ENCODE measurements at regions not wholly inside any gene's neighbourhood (a gene's known extent, or its start where the extent isn't known, plus 50 kb on each side); places are given as distances from the start of the nearest gene placed in this dataset.
A peak's percentile ranks its signal among the peaks of the same experiment; 100 is the strongest.
"Not testable (repeated sequence)": the region's sequence is repeated elsewhere in the genome, so short reads cannot be mapped to it uniquely, and the experiment has no call there.

DNA sequence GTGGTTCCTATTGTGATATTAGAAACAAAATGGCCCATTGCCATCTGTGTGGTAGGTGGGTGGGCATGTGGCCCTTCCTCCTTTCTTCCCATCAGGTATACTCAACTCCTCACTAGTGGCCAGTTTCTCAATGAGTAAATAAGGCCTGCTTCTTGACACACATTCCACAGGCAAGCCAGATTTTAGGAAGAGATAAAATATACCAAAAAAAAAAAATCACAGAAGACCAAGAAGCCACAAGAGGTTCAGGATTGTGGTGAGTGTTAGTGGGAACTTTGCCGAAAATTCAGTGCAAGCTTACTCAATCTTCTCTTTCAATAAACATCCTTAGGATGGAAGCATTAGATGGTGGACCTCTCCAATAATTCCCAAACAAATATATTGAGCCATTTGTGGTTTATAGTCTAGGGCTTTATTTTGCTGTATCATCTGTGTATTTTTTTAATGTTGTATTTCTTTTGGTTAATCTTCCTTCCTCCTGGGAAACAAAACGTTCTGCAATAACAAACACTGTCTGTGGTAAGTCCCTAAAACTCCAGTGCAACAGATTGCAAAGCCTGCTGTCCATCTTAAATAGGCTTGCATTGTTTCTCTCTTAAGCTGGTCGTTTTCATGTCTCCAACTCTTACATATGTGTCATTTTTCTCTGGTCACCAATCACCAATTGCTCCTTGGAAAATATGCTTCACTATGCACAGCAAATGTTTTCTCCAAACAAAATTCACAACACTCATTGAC lies 289.9 kb upstream of the KITLG start:
- peak; percentile 59 for DNase-seq

- peak; percentile 56 for DNase-seq
Measured at GRCh38 chr12:88868050-88868449, 287.8 kb upstream of the KITLG start.

DNA sequence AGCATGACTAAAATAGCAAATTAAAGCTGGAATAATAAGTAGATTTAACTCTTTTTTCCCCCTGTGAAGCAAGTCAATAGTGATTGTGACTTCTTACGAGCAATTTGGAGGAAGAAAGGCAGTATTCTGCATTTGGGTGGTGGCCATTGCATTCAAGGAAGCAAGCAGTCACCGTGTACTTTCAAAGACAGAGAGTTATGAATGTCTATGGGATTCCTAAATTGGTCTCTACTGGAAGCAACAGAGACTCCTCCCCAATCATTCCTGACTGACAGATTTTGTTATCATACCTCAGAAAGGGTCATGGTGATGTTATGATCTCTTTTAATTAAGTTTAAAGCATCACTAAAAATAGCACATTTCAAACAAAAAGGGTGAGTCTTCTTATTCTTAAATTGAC lies 287.2 kb upstream of the KITLG start:
- no peak for DNase-seq

DNA sequence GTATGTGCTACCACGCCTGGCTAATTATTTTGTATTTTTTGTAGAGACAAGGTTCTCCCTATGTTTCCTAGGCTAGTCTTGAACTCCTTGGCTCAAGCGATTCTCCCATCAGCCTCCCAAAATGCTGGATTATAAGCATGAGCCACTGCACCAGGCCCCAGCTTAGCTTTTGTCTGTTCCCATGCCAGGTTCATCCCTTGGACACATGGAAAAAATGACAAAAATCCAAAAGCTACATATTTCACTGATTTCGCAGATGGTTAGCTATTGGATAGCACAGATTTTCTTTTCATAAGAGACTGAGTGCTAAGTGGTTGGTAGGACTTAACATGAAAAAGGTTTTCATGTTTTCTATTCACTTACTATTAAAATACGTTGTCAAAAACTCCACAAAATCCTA lies 286.6 kb upstream of the KITLG start:
- DNase-seq = no peak

DNA sequence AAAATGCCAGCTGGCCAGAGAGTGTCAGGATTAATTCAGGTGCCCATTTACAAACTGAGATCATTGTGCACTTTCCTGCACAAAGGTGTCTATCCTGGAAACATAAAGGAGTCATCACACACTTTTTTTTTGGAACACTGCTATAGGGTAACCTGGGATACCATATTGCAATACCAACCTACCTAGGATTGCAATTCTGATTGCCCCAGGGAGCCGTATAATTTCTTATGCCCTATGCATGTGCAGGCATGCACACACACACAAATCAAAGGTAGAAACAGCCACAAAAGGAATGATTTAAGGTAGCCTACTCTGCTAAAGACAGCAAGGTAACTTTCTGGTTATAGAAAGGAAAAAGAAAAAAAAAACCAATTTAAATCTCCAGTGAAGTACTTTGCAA lies 285.3 kb upstream of the KITLG start:
- DNase-seq = no peak

GRCh38 chr12:88860851-88861250 lies 280.6 kb upstream of the KITLG start:
- DNase-seq = no peak

DNA sequence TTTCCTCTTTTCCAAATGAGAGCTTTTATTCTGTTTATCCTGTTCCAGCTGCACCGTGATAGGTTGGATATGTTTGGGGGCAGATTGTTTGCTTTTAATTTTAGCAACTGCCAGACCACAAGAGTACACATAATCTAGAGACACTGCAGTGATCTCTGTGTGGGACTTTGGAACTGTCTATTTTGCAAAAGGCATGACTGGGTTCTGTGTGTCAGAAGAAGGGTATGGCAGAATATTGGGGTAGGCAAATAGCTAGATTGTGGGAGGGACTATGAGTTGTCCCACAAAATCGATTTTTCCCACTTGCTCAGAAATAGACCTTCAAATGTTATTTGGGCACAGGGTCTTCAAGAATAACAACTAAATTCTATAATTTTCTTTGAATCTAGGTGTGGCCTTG lies 275.9 kb upstream of the KITLG start:
- no peak for DNase-seq

DNA sequence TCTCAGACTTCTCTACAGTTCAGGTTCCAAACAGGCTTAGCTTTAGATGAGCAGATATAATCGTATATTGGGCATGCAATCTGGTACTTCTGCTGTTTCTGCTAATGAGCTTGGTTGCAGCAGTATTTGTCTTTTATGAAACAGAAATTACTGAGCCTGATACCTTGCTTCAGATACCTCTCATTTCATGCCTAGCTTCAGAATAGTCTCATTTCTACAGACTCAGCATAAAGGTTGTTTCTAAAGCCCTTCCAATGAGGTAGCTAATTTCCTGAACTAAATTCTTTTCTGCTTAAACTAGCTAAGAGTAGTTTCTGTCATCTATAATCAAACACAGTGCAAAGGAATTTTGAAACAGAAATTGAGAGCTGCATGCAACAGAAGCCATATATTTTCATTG lies 275.0 kb upstream of the KITLG start:
- no peak for DNase-seq

GRCh38 chr12:88854260-88854659 lies 274.0 kb upstream of the KITLG start:
- peak; percentile 89 for DNase-seq

DNA sequence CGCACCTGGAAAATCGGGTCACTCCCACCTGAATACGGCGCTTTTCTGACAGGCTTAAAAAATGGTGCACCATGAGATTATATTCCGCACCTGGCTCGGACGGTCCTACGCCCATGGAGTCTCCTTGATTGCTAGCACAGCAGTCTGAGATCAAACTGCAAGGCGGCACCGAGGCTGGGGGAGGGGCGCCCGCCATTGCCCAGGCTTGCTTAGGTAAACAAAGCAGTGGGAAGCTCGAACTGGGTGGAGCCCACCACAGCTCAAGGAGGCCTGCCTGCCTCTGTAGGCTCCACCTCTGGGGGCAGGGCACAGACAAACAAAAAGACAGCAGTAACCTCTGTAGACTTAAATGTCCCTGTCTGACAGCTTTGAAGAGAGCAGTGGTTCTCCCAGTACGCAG lies 267.0 kb upstream of the KITLG start:
- DNase-seq = not testable (repeated sequence)

DNA sequence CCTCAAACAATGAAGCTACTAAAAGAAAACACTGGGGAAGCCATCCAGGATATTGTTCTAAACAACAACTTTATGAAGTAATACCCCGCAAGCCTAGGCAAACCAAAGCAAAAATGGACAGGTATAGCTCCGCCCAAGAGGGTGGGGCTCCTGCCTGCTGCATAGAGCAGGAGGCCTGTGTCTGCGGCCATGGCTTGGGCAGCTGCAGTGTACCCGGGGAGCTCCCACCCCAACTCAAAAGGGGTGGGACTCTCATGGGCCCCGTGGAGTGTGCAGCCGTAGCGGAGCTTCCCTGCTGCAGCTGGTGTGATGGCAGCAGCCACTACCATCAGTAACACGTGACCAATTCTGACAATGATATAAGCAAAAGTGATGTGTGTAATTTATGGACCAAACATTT lies 264.2 kb upstream of the KITLG start:
- DNase-seq = no peak

DNA sequence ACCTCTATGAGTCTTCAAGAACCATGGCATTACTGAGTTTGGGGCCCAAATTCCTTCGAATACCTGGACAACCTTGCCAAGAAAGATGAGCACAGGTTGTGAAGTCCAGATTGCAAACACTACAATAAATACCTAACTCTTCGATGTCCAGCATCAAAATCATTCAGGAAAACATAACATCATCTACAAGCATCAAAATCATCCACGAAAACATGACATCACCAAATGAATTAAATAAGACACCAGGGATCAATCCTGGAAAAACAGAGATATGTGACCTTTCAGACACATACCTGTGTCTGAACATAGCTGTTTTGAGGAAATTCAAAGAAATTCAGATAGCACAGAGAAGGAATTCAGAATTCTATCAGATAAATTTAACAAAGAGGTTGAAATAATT lies 262.0 kb upstream of the KITLG start:
- no peak for DNase-seq

GRCh38 chr12:88839486-88839885 lies 259.2 kb upstream of the KITLG start:
- no peak for DNase-seq

DNA sequence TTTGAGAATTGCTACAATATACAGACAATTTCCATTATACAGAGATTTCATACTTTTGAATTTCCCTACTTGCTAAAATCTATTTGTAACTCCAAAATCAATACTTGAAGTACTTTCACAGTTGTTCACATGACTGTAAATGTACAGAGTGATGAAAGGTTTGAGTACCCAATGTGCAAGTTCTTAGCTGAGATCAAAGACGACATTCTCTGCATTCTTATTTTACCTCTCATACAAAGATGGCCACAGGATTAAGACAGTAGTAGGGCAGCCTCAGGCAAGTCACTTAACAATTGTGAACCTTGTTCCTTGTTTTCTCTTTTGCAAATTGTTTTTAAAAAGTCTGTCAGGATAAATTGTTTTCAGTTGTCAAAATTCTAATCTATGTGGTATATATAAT lies 255.9 kb upstream of the KITLG start:
- DNase-seq = peak; percentile 24

DNA sequence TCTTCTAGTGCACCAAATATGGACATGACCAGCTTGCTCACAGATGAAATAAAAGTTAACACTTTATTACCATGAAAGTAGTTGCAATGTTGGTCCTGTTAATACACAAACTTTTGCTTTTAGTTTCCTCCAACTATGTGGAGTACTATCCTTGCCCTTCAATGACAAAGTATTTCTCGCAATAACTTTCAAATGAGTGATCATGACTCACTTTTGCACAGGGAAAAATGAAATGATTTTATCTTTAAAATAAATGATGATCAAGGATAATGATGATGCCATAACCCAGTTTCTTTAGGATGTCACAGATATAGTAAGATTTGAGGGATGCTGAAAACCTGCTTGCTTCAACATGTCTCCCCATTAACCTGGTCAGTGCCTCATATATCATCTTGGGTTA lies 254.0 kb upstream of the KITLG start:
- DNase-seq = peak; percentile 56

GRCh38 chr12:88833641-88834116 lies 253.4 kb upstream of the KITLG start:
- peak; percentile 39 for DNase-seq

- DNase-seq = not testable (repeated sequence)
Measured at GRCh38 chr12:88828537-88828936, 248.3 kb upstream of the KITLG start.

DNA sequence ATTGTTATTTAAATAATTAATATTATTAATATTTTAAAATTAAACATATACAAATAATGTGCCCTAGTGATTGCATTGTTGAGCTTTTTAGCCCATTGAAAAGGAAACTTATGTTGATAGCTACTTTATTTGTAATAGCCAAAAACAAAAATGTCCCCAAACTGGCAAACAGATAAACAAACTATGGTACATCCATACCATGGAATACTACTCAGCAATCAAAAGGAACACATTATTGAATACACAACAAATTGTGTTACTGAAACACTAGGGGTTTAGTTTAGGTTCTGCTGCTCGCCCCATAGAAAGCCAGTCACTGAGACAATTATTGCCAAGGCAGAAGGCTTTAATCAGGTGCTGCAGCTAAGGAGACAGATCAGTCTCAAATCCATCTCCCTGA lies 239.7 kb upstream of the KITLG start:
- DNase-seq = no peak

DNA sequence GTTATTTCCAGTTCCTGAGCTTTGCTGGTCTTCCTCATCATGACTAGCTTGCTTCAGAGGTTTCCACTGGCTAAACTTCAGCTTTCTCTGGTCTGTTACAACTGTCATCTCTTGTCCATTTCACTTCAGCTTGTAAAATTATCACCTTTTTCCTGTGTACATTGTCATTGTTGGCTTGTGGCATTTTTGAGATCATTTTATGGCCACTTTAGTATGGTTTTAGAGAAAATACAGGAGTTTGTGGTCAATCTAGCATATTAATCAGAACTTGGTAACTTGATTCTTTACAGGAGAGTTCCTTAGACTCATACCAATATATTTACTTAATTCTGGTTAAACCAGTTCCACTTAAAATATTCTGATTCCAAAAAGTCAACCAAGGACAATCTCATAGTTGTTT lies 235.9 kb upstream of the KITLG start:
- no peak for DNase-seq

GRCh38 chr12:88814779-88815178 lies 234.5 kb upstream of the KITLG start:
- no peak for DNase-seq

- no peak for DNase-seq
Measured at GRCh38 chr12:88812610-88813009, 232.3 kb upstream of the KITLG start.

DNA sequence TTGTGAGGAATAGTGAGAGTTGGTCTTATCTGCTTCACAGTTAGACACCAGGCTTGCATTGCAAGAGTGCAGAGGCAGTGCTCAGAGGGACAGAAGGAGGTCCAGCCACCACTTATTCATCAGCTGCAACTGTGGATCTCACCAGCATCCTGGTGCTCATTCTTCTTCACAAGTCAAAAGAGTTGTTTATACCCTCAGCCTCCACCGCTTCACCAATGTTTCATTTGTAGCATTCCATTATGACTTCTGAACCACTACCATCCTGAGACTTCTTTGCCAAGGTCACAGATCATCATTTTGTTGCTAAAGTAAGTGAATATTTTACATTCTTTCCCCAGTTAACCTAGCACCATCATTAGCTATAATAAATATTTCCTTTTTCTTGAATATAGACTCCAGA lies 230.5 kb upstream of the KITLG start:
- no peak for DNase-seq

DNA sequence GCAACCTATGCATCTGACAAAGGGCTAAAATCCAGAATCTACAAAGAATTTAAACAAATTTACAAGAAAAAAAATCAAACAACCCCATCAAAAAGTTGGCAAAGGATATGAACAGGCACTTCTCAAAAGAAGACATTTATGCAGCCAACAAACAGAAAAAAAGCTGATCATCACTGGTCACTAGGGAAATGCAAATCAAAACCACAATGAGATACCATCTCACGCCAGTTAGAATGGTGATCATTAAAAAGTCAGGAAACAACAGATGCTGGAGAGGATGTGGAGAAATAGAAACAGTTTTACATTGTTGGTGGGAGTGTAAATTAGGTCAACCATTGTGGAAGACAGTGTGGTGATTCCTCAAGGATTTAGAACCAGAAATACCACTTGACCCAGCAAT lies 229.6 kb upstream of the KITLG start:
- DNase-seq = not testable (repeated sequence)

- DNase-seq = no peak
Measured at GRCh38 chr12:88805692-88806091, 225.4 kb upstream of the KITLG start.

- no peak for DNase-seq
Measured at GRCh38 chr12:88805286-88805685, 225.0 kb upstream of the KITLG start.

All from HCEC 1CT (cell line).